ENCODE measurements at regions not wholly inside any gene's neighbourhood (a gene's known extent, or its start where the extent isn't known, plus 50 kb on each side); places are given as distances from the start of the nearest gene placed in this dataset.

DNA sequence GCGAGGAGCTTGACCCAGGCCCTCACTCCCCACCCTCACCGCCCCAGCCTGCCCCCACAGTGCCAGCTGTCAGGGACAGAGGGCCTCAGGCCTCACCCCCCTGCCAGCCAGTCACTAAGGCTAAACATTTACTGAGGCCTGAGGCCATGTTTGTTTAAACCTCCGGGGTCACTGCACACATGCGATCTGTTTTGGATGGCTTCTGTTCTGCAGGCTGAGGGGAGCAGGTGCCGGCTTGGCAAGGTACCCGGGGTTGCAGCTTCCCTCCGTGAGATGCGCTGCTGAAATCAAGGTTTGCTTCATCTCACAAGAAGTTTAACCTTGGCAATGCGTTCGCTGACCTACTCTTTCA is 103.3 kb upstream of the BOD1 start:
- Histone ChIP-seq H3K9me2 (replicated peaks; ENCODE audit: control insufficient read depth, low read length) (no peaks in the 10 kb centered on the region), H3K79me2 (ENCODE audit: control insufficient read depth, low read length) (no peaks in the 10 kb centered on the region), H4K20me1 (ENCODE audit: control insufficient read depth, insufficient read depth, low read depth, low read length) (no peaks in the 10 kb centered on the region), H3K4me2 (ENCODE audit: low read length) (no peak overlapping the region), H3K4me1 (ENCODE audit: control insufficient read depth, low read length) (peaks cover 30% of the 10 kb centered on the region), H3K4me3 (ENCODE audit: low read length) (no peak overlapping the region), H3K36me3 (ENCODE audit: control insufficient read depth, low read length) (no peaks in the 10 kb centered on the region), H3K27me3 (ENCODE audit: control insufficient read depth, low read length) (no peaks in the 10 kb centered on the region), H3K9me3 (ENCODE audit: control insufficient read depth, insufficient read depth, low read length) (no peaks in the 10 kb centered on the region), H3F3A (ENCODE audit: control insufficient read depth, insufficient read depth) (0 out of 2 replicates have a peak, but pooled peaks cover 2% of the 10 kb centered on the region), H3K27ac (ENCODE audit: low read depth, low read length) (no peak overlapping the region)
- TF ChIP-seq, protein P1, sequence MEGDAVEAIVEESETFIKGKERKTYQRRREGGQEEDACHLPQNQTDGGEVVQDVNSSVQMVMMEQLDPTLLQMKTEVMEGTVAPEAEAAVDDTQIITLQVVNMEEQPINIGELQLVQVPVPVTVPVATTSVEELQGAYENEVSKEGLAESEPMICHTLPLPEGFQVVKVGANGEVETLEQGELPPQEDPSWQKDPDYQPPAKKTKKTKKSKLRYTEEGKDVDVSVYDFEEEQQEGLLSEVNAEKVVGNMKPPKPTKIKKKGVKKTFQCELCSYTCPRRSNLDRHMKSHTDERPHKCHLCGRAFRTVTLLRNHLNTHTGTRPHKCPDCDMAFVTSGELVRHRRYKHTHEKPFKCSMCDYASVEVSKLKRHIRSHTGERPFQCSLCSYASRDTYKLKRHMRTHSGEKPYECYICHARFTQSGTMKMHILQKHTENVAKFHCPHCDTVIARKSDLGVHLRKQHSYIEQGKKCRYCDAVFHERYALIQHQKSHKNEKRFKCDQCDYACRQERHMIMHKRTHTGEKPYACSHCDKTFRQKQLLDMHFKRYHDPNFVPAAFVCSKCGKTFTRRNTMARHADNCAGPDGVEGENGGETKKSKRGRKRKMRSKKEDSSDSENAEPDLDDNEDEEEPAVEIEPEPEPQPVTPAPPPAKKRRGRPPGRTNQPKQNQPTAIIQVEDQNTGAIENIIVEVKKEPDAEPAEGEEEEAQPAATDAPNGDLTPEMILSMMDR (IDR thresholded peaks at IDR 0.05; ENCODE audit: low read depth, low read length, poor library complexity, severe bottlenecking), result no peak
- TF ChIP-seq EZH2phosphoT487 (IDR thresholded peaks at IDR 0.05; ENCODE audit: borderline replicate concordance, low read length), result no peak

DNA sequence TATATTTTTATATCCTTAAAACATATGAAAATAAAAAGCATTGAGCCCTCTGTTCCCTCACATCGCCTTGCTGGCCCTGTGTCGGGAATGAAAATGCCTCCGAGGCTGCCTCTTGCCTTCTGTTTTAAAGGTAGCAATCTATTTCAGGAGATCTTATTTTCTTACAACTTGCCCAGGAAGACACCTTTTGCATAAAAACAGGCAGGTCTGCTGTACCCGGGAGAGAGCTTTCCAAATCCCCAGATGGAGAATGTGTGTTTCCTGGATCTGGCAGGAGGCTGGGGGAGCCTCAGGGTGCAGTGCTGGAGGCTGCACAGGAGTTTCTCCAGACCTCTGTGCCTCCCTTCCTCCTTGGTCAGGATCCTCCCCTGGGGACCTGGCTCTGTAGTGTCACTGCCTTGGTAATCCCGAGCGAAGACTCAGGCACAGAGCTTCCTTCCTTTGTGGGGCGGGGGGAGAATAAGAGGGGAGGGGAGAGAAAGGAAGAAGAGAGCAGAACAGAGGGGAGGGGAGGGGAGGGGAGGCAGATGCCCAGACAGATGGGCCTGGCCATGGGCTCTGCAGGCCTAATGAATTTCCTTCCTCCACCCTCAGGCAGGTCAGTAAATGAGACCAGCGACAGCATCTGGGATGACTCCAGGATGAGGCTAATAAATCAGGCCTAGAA is 104.0 kb upstream of the BOD1 start:
- TF ChIP-seq, protein P1 (IDR thresholded peaks at IDR 0.05; ENCODE audit: low read depth, low read length, poor library complexity, severe bottlenecking), result no peak
- TF ChIP-seq EZH2phosphoT487 (IDR thresholded peaks at IDR 0.05; ENCODE audit: borderline replicate concordance, low read length), result no peak
- Histone ChIP-seq H3K4me3 (ENCODE audit: low read length) (no peak overlapping the region), H3K4me2 (ENCODE audit: low read length) (no peak overlapping the region), H3K4me1 (ENCODE audit: control insufficient read depth, low read length) (peaks cover 25% of the 10 kb centered on the region), H3K9me2 (replicated peaks; ENCODE audit: control insufficient read depth, low read length) (no peaks in the 10 kb centered on the region), H3K27ac (ENCODE audit: low read depth, low read length) (no peak overlapping the region), H3F3A (ENCODE audit: control insufficient read depth, insufficient read depth) (0 out of 2 replicates have a peak, but pooled peaks cover 2% of the 10 kb centered on the region), H3K79me2 (ENCODE audit: control insufficient read depth, low read length) (no peaks in the 10 kb centered on the region), H3K27me3 (ENCODE audit: control insufficient read depth, low read length) (no peaks in the 10 kb centered on the region), H3K9me3 (ENCODE audit: control insufficient read depth, insufficient read depth, low read length) (no peaks in the 10 kb centered on the region; the same call in 1 of the 2 replicates), H4K20me1 (ENCODE audit: control insufficient read depth, insufficient read depth, low read depth, low read length) (no peaks in the 10 kb centered on the region), H3K36me3 (ENCODE audit: control insufficient read depth, low read length) (no peaks in the 10 kb centered on the region)

DNA sequence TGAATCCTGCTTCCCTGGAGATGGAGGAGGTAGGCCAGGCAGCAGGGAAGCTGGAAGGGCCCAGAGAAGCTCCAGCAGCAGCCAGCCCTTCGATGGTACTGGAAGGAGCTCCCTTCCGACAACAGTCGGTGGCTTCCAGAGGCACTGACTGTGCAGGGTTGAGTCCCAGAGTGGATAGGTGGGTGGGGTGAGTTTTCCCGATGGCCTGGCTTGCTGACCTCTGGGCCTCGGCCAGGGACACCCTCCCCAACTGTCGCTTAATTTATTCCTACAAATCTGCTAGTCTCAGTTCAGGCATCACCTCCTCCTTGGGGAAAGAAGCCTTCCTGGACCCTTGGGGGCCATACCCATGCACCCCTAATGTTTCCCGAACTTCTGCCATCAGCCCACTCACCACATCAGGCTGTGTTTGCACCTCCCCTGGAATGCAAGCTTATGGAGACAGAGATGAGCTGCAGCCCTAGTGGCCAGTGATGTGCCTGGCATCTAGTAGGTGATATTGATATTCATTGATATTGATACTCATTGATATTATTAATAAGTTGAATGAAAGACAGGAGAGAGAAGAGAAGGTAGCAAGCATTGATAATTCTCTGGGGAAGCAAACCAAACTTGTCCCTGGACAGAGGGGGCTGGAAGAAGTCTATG is 104.6 kb upstream of the BOD1 start:
- H3K9me2 ChIP-seq (replicated peaks; ENCODE audit: control insufficient read depth, low read length), result no peaks in the 10 kb centered on the region
- no peak overlapping the region for H3K4me3 ChIP-seq (ENCODE audit: low read length)
- no peaks in the 10 kb centered on the region for H3K27me3 ChIP-seq (ENCODE audit: control insufficient read depth, low read length)
- H3K27ac ChIP-seq (ENCODE audit: low read depth, low read length), result no peak overlapping the region
- no peaks in the 10 kb centered on the region for H3K79me2 ChIP-seq (ENCODE audit: control insufficient read depth, low read length)
- H4K20me1 ChIP-seq (ENCODE audit: control insufficient read depth, insufficient read depth, low read depth, low read length), result no peaks in the 10 kb centered on the region
- H3K4me1 ChIP-seq (ENCODE audit: control insufficient read depth, low read length), result peaks cover 25% of the 10 kb centered on the region
- 0 out of 2 replicates have a peak, but pooled peaks cover 2% of the 10 kb centered on the region for H3F3A ChIP-seq (ENCODE audit: control insufficient read depth, insufficient read depth)
- TF ChIP-seq, protein P1 (IDR thresholded peaks at IDR 0.05; ENCODE audit: low read depth, low read length, poor library complexity, severe bottlenecking), result no peak
- TF ChIP-seq EZH2phosphoT487 (IDR thresholded peaks at IDR 0.05; ENCODE audit: borderline replicate concordance, low read length), result no peak
- no peaks in the 10 kb centered on the region for H3K36me3 ChIP-seq (ENCODE audit: control insufficient read depth, low read length)
- H3K4me2 ChIP-seq (ENCODE audit: low read length), result no peak overlapping the region
- H3K9me3 ChIP-seq (ENCODE audit: control insufficient read depth, insufficient read depth, low read length), result no peaks in the 10 kb centered on the region; the same call in 1 of the 2 replicates
